HuH-7 (cell line): ENCODE measurements at regions not wholly inside any gene's neighbourhood (a gene's known extent, or its start where the extent isn't known, plus 50 kb on each side); places are given as distances from the start of the nearest gene placed in this dataset.

Source experiments
- DNase-seq: peaks from one replicate; pipeline ENCODE4 v3.0.0; 2011; ENCODE audit warnings: low spot score

DNA sequence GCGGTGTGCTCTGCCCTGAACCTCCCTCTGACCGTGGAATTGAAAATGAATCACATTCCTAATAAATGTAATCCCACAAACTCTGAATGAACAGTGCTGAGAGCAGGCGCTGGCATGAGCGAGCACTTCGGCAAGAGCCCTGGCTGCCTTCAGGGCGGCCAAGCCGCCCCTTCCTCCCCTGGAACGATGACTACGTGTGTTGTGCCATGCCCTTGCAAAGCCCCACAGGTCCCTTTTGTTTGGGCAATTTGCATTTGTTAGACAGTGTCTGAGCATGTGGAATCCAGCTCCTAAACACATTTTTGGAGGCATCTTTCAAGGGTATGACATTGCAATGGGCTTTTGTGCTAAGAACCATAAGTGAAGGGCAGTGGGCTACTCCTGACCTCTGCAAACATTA lies 95.6 kb upstream of the MKI67 start:
- DNase-seq: no peak

DNA sequence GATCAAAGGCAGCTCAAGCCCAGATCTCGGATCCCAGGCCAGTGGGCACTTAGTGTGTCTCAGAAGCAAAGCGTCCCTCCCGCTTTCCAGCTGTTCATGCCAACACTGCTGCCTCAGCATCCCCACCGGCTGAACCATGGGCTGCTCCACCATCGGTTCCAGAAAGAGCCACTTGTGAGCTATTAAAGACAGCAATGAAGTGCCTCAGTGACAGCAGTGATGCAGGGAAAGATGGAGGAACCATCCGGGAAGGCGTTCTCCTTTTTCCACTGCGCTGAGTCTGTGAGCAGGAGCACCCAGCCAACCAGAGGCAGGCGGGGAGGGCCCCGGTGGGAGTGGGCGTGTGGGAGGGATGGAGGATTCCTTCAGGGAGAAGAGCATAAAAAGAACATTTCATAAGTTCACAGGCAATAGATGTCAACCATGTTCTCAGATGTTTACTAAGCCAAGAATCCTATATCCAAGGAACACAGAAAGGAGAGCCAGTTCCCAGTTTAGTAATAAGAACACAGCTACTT lies 96.2 kb upstream of the MKI67 start:
- no peak for DNase-seq

DNA sequence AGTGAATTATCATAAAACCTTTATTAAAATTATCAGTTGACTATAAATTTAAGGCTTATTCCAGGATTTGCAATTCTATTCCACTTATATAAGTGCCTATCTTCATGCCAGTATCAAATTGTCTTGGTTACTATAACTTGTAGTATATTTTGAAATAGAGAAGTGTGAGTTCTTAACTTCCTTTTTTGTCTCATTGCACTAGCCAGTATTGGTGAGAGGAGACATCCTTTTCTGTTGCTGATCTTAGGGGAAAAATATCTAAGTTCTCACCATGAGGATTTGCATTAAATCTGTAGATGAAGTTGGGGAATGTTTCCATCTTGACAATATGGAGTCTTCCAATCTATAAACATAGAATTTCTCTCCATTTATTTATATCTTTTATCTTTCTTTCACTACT lies 104.2 kb upstream of the MKI67 start:
- no peak for DNase-seq

DNA sequence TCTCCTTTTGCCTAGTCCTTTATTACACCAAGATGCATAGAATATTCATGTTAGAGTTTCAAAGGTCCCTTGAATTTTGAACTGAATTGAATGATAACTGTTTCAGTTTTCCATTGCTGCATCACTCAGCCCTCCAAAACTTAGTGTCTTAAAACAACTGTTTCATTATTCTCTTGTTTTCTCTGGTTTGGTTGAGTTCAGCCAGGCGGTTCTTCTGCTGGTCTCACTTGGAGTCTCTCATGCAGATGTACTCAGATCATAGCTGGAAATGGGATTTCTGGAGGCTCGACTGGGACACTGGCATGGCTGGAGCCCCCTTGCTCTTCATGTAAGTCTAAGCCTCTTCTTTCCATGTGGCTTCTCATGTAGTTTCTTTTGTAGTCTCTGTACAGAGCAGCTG lies 107.2 kb upstream of the MKI67 start:
- no peak for DNase-seq

DNA sequence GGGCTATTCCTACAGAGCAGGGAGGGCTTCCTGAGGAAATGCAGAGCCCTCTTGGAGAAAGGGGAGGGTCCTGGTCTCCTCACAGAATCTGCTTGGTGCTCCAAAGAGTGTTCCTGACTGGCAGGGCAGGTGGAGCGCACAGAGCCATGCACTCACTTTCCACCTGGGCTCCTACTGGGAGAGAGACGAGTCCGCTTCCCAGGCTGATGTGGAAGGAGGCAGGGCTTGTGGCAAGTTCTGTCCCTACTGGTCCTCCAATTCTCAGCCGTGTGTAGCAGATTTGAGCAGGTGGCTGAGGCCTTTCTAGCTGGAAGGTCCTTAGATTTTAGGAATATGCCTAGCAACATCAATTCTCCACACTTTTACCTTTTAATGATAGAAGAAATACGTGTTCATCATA lies 111.5 kb upstream of the MKI67 start:
- no peak for DNase-seq

DNA sequence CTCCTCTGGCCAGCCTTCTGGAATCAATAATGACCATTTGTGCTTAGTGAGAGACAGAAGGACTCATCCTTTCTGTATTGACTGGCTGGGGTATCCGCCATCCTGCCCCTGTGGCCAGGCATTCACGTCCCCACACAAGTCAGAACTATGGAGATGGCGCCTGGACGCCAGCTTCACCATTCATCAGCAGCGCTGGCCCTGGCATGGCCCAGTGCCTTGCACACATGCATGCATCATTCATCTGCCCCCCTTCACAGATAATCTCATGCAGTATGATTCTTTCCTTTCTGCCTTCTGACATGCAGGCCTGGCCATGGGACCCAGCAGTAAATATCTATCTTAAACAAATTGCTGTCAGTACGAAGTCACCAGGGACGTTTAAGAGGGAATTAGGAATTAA lies 114.8 kb upstream of the MKI67 start:
- no peak for DNase-seq

DNA sequence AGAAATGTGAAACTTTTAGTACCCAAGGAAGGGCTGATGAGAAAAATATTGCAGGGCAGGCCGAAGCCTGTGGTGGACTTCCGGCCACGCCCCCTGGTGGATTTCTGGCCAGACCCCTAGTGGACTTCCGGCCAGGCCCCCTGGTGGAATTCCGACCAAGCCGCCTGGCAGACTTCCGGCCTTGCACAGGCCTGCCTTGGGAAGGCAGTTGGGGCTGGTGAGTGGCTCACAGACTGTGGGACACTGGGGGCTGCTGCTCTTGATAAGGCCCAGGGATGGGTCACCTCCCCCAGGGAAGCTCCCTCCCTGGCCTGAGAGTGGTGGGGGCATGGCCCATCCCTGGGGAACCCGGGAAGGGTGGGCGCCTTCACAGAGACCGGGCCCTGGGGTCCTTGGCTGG lies 116.4 kb upstream of the MKI67 start:
- DNase-seq: no peak

DNA sequence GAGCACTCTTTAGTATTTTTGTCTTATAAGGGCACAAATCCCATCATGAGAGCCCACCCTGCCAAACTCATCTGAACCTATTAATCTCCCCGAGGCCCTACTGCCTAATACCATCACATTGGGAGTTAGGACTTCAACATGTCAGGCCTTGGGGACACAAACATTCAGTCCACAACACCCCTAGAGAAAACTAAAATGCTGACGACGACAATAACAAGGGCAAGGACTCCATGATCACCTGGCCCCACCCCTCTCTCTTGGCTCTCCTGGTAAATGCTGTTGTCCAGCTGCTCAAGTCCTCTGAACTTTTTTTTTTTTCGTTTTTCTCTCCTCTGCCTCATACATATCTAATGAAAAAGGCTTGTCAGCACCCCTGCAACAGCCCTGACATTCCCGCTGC lies 118.8 kb upstream of the MKI67 start:
- DNase-seq: no peak

DNA sequence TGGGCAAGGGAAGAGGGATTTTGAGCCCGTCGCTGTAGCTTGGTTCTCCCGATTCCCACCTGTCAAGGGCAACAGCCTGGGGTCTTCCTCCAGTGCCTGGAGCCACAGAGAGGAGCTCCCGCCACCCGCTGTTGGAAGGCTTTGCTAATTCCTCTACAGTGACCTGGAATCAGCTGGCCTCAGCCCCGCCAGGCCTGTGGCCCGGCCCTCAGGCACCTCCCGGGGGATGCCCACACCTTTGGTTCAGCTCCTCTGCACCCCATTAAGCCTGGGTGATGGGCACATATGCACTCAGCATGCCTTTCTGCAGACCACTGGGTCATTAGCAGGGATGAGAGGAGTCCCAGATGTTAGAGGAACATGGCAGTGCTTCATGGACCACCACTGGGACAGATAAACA lies 121.4 kb upstream of the MKI67 start:
- DNase-seq: no peak

DNA sequence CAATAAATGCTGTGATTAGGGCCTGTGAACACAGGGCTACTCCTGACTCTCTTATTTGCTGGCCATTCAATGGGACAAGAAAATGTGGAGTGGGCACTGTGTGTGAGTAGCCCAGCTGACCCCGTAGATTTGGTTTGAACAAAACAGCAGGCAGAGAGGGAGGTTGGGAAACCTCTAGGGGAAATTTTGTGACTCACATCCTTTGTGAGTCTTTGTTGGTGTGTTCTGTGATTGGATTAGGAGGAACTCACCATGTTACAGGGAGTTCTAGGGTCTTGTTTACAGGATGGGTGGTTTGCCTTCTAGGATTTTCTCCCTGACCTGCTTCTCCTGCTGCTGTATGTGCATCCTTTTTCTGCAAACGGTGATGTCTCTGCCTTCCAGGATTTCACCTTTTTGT lies 128.3 kb upstream of the MKI67 start:
- no peak for DNase-seq

DNA sequence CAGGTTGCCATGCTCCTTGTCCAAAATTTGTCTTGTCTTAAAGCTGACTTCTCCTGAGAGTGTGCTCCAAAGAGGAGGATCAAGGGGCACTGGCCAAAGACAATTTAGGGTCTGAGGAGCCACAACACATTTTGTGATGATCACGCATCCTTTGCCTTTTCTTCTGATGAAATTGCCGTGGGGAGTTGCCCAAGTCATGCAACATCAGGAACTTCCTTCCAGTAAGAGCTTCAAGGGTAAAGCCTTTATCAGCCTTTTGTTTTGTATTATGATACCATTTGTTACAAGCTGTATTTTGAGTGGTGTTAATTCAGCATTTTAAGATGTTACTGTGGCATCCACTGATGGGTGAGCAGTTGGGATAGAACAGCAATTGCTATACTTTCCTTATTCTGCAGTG lies 131.2 kb upstream of the MKI67 start:
- DNase-seq: no peak

DNA sequence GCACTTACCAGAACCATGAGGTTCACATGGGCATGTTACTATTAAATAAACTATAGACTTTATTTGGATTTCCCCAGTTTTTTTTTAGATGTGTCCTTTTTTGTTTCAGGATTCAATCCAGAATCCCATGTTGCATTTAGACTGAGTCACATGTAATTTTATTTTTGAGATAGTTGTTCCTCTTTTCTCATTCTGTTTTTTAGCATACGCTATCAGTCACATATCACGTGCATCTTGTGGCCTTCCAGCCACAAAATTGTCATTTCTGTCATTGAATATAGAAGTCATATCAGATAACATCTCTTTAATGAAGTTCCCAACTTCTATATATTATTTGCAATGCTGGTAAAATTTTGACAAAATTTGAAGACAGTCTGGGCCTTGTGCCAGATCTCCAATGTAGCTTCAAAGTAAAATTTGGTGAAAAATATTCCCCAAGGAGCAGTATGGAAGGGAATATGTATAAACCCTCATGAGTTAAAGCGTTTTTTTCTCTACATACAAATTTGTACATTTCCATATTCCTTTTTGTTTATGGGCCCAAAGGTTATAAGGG lies 132.3 kb upstream of the MKI67 start:
- no peak for DNase-seq

DNA sequence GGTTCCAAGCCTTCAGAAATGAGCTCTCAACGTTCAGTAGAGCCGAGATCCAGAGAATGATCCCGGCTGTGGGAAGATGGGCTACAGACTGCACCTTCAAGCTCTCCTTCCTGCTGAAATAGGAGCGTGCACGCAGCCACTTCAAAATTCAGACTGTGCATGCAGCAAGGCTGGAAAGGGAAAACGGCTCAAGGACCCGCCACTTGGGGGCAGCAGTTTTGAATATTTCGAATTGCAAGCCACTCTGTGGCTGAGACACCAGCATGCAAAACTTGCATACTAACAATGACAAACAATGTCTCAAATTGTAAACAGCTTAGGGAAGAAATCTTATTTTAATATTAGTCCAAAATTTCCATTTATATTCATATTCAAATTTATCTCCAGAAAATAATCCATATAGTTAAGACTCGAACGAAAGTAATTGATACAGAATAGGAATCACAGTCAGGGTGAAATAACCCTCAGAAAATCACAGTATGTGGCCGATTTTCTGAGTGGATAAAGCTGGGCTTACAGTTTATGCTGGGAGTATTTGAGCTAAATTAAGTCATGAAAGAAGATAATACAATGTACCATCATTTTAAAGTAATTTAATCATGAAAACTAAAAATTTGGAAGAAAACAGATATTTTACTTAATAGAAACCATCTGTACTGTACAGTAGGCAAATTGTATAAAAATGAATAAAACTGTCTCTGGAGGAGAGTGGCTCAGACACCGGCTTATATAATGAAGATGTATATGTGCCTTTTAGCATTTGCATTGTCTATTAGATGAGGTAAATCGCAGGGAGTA lies 137.9 kb upstream of the MKI67 start:
- peak; percentile 51 for DNase-seq

DNA sequence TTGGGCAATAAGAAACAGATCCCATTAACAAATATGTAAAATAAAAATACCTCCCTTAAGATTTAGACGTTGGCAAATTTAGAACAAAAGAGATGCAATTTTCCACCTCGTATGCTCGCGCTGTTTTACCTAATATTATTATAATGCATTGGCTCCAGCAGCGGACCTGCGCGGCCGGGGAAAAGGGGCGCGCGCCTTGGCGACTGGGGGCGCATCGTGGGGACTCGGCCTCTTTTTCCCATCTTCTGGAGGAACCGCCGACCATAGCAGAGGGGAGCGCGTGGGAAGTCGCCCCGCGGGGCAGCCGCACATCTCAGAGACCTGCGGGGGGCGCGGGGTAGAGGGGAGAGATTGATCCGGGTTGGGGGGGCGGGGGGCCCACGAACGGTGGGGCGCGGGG lies 139.4 kb upstream of the MKI67 start:
- DNase-seq: no peak

DNA sequence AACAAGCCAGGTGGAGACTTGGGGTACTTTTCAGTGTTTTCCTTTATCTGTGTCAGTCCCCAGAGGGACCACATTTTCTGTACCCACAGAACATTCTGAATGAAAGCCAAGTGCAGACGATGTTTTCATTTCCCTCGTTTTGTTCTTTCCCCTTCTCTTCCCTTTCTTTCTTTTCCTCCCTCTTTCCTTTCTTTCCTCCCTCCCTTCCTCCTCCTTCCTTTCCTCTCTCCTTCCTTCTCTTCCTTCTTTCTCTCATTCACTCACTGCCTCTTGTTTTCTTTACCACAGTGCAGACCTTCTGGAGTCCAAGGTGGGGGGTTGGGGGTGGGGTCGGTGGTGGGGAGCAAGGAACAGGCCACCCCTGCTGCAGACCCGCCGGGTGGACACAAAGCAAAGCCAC lies 141.4 kb upstream of the MKI67 start:
- DNase-seq: no peak

DNA sequence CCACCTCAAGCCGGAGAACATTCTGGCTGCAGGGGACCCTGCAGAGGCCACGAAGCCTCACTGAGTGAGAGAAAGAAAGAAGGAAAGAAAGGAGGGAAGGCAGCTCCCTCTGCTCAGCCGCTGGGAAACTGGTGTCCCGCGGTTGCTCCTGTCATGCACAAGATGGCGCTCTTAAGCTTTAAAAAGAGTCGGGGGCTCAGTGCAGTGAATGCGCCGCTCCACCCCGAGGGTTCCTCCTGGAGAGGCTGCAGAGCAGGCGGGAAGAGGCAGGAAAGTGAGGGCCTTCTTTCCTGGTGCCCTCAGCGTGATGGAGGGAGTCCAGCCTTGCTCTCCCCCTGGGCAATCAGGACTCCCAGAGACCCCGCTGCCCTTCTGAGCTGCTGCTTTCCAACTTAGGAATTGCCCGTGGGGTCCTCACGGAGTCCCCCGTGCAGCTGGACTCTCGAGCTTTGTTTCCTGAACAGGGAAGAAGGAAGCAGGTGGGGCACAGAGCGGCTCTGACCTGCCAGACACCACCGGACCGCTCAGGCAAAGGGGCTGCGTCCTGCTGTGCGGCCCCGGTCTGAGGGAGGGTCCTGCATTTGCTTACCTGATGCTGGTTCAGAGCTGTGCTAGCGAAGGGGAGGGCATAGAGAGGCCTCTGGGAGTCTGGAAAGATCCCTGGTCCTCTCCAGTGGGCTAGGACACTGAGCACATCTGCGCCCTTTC lies 141.9 kb upstream of the MKI67 start:
- peak; percentile 61 for DNase-seq

DNA sequence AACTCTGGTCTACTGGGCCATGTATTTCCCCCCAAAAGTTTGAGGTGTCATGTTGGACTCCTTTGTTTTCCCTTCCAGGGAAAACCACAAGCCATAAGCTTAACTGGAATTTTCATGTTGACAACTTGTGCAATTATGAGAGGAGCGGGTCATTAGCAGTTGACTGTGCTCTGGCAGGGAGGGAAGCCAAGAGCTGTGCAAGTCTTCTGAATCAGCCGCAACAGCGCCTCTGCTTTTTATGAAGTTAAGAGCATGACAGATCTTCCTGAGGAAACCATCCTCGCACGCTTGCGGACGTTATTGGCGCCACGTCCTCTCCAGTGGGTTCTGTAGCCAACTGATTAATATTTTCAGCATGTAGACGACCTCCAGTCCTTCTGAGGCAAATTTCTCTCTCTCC lies 148.7 kb upstream of the MKI67 start:
- DNase-seq: no peak

DNA sequence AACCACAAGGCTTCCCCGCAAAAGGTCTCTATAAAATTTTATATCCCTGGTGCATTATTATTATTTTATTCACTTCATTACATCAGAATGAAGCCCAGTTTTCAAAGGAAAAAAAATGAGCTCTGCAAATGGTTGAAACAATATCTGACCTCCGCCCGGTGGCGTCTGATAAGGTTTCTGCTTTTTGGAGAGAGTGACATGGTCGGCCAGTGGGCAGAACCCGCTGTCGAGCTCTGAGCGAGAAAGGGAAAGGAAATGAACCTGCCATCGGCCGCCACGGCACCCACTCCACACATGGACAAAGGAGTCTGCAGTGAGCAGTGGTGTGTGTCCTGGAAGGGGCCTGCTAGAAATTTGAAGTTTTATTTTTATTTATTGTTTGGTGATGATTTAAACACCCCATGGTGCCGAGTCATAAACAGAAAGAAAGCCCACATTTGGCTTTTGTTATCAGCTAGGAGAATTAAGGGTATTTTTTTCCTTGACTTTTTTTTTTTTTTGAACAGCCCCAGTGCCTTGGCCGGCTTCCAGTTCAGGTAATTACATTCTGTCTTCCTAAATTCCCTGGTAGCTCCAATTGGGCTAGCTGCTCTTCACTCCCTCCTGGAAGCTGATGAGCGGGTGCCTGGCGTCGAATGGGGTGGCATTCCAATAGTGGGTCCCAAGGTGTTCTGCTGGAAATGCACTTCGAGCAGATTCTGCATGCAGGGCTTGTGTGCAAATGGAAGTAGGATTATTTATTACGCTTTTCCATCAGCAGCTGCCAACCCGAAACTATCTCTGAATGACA lies 149.4 kb upstream of the MKI67 start:
- DNase-seq: no peak

DNA sequence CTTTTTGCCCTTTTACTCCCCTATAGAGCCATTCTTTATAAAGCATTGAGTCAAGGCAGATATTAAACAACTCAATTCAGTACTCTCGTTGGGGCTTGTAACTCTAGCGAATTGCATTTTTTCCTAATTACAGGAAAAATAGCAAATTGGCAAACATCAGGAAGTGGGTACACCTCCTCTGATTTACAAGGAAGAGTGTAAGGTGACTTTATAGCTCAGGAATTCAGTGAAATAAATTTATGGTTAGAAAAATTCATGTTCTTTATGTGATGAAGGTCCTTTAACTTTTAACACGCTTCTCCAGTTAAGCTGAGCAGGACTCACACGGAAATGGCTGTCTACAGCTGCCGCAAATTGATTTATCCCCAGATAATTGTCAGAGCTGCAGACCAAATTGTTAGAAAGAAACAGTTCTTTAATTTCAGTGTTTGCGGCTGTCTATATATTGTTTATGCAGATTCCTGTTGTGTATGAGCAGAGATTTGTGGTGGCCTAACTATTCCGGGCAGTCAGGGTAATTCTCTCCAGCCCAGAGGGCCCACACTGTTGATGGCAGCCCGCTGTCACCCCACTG lies 151.1 kb upstream of the MKI67 start:
- no peak for DNase-seq

DNA sequence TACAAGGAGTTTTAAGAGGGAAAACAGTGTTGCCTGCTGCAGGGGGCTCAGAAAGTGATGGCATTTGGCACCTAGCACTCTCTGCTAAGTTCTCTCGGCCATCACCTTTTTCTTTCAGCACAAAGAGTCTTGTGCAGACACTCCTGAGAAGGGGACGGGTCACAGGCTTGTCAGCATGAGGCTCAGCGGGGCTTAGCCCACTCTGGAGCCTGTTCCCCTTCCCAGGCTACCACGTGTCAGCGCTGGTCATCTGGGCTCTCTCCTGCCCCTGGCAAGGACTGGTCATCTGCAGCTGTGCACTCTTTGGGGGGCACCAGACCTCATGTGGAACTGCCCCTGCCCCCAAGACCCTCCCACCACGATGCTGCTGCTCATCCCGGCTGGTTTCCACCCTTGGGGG lies 152.1 kb upstream of the MKI67 start:
- DNase-seq: no peak

DNA sequence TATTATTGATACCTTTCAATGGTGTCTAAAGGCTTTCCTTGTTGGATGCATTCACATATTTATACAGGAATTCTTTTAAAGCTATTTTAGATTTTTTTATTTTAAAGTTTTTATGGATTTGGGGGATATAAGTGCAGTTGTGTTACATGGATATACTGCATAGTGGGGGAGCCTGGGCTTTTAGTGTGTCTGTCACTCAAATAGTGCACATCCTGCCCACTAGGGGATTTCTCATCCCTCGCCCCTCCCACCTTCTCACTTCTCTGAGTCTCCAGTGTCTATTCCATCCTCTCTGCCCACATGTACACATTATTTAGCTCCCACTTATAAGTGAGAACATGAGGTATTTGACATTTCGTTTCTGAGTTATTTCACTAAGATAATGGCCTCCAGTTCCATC lies 154.0 kb upstream of the MKI67 start:
- no peak for DNase-seq

DNA sequence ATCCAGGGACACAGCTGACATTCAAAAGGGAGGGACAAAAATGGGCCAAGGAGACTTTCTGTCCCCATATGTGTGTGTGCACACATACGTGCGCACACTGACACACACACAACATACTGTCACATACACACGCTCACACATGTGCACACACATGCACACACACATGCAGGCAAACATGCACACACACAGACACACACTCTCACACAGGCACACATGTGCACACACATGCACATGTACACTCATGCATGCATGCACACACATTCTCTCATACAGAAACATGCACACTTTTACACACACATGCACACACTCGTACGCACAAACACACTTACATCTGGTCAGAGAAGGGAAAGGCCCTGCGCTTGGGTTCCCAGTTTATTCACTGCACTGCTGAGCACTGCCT lies 155.1 kb upstream of the MKI67 start:
- DNase-seq: no peak
